DLD1 (cell line): ENCODE measurements at regions not wholly inside any gene's neighbourhood (a gene's known extent, or its start where the extent isn't known, plus 50 kb on each side); places are given as distances from the start of the nearest gene placed in this dataset.
"Not testable (repeated sequence)": the region's sequence is repeated elsewhere in the genome, so short reads cannot be mapped to it uniquely, and the experiment has no call there.

ENCODE experiments used
- in situ Hi-C: cut with HindIII; loops from 2 replicates; pipeline ENCODE4 v1.10.0; 2017; ENCODE audit warnings: low sequenced_read_pairs

DNA sequence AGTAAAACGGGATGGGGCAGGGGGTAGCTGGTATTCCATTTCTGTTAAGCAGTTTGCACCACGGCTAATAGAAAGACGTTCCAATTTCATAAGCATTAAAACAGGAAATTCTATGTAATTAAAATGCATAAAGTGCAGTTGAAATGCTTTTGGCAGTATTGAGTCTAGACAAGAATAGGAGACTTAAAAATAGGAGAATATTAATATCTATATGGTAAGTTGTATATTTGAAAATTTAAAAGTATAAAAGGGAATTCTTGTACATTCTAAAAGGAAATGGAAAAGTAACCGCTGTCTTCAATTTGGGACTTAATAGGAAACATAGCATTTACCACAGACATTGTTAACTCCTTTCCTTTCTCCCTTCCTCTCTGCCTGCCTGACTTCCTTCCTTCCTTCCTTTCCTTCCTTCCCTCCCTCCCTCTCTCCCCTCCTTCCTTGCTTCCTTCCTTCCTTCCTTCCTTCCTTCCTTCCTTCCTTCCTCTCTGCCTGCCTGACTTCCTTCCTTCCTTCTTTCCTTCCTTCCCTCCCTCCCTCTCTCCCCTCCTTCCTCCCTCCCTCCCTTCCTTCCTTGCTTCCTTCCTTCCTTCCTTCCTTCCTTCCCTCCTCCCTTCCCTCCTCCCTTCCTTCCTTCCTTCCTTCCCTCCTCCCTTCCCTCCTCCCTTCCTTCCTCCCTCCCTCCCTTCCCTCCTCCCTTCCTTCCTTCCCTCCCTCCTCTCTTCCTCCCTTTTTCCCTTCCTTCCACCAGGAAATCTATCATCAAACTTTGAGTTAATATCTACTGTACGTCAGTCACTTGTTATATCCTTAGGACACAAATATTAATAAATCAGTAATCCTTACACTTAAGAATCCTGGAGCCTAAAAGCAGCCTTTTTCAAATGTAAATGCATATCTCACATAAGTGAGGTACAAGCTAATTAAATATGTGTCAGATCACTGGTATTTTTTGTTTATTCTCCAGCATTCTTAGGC lies 1049.3 kb downstream of the GALC start:
- in situ Hi-C loops: no loop called here

DNA sequence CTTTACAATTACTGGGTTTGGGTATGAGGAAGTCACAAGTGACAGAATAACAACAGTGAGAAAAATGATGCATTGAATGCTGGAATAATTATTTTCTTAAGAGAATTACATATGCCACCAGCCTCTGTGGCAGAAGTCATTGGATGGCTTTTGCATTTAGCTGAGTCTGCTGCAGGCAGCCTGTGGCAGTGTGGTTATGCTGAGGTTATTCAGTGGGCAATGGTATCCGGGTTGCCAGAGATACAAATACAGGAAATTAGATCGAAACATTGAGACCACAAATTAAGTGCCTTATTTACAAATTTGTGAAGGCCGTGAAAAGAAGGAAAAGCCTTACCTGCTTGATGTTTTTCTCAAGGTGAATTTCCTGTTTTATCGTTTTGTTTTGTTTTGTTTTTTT lies 1050.0 kb downstream of the GALC start:
- in situ Hi-C loops: no loop called here

DNA sequence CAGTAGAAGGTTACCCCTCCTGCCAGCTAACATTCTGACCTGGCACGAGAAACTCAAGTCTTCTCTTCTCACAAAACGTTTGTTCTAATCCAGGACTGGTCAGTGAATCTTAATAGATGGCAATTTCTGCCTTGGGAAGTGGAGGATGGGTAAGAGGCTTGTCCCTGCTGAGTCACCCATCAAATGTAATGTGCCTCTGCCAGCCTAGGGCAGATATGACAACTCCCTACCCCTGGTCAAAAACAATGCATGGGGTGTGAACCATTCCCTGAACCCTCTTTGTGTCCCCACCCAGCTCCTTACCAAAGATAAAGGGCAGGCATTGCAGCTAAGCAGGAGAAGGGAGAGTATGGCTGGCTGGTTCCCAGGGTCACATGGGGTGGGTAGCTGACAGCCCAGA lies 1052.9 kb downstream of the GALC start:
- in situ Hi-C loops: no loop called here

DNA sequence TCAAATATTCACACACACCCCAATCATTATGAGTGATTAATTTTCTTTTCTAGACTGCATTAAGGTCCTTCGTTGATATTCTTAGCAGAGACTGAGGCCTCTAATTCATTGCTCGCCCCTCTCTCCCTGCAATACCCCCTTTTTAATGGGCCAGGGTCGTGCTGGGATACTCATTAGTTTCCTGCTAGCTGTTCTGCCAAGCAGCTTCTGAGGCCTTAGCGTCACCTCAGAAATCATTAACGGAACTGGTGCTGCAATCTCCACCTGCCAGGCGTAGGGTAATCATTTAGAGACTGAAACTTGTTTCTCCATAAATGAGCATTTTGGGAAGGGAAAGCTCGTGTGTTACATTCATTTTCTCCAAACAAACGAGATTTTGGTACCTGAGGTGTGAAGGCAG lies 1054.7 kb downstream of the GALC start:
- in situ Hi-C loops: no loop called here

DNA sequence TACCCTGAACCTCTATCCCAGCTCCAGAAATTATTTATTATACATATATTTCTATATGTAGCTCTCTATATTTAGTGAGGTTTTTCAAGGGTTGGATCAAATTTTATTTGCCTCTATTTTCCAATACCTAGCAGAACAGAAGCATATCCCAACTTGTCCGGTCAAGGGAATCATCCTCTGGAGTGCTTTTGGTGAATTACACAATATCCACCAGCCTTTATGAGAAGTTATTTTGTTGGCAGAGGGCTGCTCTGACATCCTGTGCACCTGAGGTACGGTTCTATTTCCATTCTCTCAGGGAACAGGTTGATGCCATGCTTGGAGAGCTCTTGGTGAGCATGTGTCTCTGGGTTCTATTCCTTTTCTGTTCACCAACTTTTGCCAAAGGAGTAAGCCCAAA lies 1056.4 kb downstream of the GALC start:
- in situ Hi-C loops: no loop called here

DNA sequence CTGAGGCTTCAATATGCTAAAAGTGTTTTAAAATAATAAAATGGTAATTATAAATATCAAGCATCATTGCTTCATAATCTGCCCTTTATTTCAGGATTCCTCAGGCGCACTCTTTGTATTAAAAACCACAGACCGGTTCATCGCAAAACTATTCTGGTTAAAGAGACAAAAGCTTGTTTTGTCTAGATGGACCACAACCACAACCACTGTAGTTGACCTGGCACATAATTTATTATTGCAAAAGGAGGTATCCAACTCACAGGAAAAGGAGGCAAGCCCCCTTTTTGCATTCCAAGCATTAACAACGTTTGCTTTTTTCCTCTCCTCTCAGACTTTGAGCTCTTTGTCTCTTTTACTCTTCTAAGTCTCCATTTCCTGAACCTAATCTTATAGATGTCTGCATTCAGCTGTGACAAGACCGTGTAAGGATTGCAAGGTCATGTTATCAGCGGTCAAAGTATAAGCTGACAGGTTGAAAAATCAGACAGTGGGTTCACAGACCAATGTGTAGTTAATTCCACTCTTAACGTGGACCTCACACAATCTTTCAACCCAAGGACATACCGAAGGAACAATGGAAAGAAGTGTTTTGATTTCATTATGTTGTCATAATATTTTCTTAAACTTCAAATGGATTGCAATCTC lies 1057.6 kb downstream of the GALC start:
- in situ Hi-C loops: no loop called here

DNA sequence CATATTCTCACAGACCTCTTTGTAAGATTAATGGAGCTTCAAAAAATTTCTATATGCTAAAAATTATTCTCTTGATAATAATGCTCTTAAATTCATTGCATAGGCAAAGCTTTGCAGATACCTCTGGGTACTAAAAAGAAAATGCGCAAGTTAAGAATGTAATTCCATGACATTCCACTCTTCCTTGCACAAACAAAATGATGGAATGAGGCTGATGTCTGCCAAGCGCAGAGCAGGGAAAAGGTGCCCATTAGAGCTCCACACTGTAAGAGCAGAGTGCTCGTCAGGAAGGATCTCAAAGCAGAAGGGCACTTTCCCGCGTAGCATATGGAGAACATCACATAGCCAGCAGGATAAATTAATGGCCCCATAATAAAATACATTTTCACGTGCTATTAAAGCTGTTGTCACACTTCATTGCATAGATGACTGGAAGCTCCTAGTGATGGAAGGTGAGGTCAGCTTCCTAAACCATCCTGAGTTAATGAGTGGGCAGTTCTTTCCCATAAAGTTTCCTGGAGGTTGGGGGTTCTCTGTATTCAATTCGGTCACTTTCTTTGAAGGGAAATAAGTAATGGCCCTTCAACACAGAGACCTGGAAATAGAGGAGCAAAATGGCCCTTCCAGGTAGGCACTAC lies 1058.9 kb downstream of the GALC start:
- in situ Hi-C loops: no loop called here

DNA sequence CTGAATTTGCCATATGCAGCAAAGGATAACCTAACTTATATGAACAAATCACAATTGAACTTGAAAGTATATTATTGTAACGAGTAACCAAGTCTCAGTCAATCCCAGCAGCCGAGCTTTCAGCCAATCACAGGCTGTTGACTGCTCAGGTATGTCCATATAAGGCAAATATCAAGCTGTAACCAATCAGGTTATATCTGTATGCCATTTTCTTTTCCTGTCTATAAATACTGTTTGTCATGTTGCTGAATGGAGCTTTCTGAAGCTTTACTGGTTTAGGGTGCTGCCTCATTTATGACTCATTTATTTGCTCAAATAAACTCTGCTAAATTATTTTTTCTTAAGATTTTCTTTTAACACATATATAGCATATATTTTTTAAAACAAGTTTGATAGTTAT lies 1059.5 kb downstream of the GALC start:
- in situ Hi-C loops: no loop called here

DNA sequence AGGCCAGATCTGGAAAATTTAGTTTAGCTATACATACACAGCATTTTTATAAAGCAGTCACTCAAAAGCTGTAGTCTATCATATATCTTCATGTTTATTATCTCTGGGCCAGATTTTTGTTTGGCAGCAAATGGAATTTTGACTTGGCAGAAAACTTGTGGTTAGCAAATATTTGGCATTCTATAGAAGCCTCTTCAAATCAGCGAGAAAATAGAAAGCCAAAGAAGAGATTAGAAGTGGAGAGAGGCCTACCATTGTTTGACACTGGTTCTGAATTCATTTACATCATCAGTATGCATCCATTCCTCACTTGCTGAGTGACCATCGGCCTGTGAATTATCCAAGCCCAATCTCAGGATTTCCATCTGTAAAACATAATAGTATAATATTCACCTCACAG lies 1077.6 kb downstream of the GALC start:
- in situ Hi-C loops: no loop called here

DNA sequence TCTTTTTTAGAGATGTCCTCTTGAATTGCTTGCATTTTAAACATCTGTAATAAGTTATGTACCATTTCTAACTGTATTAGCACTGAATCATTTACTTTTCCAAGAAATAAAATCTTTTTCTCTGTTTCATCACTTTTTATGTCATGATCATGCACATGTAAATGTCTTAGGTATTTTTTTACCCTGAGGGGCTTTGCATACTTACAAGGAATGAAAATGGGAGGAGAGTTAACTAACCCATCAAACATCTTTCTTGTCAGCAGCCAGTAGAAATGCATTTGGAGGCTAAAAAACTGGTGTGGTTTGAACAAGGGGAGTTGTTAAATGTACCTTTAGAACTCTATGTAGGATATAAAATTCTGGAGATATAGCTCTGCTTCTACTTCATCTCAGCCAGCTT lies 1080.3 kb downstream of the GALC start:
- in situ Hi-C loops: no loop called here

DNA sequence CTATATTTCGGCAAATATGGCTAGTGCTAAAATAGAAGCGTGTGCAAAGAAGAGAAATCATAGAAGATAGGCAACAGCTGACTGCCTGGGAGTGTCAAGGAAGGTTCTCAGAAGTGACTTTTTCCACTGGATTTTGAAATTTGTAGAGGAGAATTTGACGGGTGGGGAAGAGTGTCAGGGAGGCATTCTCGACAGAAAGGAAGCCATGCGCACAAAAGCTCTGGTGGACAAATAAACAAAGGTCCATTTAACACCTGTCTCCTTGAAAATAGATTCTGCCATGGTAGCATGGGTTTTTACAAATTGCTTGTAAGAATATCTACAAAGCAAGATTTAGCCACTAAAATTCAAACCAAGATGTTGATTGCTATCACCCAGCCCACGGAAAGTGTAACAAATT lies 1081.5 kb downstream of the GALC start:
- in situ Hi-C loops: no loop called here

DNA sequence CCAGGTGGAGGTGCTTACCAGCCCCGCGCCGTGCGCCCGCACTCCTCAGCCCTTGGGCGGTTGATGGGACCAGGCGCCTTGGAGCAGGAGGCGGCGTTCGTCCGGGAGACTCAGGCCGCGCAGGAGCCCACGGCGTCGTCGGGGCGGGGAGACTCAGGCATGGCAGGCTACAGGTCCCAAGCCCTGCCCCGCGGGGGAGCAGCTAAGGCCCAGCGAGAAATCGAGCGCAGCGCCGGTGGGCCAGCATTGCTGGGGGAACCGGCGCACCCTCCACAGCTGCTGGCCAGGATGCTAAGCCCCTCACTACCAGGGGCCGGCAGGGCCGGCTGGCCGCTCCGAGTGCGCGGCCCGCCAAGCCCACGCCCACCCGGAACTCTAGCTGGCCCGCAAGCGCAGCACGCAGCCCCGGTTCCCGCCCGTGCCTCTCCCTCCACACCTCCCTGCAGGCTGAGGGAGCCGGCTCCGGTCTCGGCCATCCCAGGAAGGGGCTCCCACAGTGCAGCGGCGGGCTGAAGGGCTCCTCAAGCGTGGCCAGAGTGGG lies 1087.5 kb downstream of the GALC start:
- in situ Hi-C loops: not testable (repeated sequence)

DNA sequence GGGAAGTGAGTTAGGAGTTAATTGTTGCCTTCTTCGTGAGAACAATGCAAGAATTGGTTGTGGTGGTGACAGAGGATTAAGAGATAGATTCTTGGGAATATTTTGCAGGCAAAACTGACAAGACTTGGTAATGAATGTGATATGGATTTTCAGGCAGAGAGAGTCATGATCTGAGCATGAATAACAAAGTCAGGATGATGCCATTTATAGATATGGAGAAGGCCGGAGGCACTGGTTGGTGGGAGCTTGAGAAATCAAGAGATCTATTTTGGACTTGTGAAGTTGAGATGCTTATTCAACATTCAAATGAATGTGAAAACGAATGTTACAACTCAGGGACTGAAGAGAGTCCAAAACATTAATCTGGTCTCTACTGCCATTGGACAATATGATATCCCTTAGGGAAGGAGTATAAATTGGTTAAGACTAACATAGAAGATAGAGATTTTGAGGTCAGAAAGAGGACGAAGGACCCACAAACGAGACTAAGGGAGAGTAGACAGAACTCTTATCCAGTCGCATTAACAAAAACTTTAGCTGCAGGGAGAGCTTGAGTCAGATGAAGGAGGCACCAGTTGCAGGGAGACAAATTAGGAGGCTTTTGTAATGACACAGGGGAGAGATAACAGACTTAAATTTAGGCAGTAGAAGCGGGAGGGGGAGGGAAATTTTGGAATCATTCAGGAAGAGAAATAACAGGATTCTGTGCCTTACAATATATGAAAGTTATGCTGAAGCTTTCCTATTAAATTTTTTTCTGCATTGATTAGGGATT lies 1090.6 kb downstream of the GALC start:
- in situ Hi-C loops: no loop called here

DNA sequence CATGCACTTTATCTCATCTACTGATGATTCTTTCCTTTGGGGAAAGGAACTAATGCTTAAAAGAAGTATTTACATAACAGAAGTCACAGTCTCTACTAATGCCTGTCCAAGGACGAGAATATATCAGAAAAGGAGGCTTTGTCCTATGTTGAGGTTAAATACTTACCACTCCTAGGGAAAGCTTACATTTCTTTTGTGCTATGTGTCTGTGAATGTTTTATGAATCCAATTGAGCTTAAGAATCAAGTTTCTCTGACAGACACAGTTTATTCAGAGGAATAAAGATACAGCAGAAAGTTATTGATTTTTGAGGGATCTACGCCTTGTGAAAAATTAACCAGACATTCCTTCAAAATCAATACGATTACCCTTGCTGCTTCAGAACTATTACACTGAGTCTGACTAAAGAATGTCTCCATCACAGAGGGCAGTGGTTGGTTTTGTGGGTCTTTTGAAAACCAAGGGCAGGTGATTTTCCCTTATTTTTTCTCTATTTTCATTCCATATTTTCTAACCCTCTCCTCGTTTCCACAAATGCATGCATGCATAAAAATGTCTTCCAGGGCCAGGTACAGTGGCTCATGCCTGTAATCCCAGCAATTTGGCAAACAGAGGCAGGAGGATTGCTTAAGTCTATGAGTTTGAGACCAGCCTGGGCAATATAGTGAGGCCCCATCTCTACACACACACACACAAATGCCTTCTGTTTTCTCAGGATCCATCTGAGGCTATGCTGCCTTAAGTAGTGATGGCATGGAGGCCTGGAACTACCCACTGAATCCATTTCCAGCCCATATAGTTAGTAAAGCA lies 1095.1 kb downstream of the GALC start:
- in situ Hi-C loops: no loop called here

DNA sequence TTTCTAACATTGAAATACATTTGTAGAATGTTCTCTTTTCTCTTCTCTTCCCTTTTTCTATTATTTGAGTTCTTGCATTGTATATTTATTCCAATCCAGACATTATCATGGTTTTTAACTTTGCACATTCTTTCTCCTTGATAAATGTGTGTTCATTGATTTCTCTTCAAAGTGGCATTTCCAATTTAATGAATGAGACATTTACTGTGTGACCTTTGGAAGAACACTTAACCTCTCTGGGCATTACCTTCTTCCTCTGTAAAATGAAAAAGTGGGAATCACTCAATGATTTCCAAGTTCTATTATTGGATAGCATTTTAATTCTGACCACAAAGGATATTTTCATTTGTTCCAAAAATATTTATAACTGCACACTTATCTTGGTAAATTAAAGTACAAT lies 1095.8 kb downstream of the GALC start:
- in situ Hi-C loops: no loop called here

DNA sequence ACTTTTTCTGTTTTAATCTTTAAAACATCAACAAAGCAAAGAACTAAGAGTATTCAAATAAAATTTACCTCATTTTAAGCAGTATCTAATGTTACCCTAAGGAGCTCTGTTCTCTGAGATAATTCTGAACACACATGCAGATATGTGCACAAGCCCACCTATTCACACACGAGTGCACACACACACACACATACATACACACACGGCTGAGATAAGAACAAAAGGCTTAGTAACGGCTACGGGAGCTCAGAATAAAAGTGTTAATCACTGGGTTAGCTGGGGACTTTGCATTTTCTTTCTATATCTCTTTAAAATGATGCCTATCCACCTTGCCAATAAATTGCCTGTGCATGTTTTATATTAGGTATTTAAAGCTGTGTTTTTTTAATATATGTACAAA lies 1096.3 kb downstream of the GALC start:
- in situ Hi-C loops: no loop called here

DNA sequence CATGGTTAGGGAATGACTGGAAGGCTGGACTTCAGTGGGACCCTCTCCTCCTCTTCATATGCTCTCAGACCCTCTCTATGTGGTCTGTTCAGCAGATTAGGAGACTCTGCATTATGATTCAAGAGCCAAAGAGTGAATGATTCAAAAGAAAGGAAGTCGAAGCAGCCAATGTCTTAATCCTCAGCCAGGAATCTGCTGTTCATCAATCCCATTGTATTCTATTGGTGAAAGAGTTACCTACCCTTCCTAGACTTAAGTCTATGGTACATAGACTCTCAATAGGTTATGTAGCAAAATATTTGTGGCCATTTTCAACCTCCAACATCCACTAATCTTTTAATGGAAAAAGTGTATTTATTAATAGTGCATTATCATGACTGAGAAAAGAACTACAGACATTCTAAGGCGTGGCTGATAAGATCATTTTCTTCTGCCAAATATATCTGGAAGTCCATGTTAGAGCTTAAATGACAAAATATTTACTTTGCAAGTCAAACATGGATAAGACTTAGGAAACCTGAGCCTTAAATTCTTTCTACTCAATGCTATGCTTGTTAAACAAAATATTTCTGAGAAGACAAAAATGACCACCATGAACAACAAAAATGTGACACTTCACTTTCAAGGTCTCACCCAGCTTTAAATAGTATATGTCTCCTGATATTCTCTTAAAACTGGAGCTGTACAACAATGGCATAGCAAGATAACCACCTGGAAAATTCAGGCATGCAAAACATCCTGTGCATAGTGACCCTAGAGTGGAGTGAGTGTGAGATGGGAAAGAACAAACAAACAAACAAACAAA lies 1100.6 kb downstream of the GALC start:
- in situ Hi-C loops: no loop called here

DNA sequence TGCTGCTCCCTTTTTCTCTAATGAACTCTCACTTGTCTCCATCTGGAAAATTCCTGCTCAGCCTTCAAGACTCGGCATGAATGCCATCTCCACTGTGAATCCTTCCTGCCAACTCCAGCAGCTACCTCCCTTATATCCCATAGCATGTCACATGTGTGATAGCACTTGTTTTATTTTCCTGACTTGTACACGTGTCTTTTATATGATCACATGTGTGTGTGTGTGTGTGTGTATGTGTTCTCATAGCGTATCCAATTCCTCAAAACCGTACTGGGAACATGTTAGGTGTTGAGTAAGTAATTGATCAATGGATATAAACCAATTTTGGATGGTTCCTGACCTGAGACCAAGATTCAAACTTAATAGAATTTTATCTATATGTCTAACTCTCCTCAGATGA lies 1107.7 kb downstream of the GALC start:
- in situ Hi-C loops: no loop called here

DNA sequence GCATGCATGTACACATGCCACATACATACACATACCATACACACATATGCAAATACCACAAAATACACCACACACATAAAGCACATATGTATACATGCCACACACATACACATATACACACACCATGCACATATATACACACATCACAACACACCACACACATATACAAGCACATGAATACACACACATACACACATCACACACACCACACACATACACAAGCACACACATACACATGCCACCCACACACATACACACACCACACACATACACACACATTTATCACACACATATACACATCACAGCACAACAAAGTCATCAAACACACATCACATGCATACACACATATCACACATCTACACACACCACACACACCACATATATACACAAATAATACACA lies 1108.5 kb downstream of the GALC start:
- in situ Hi-C loops: no loop called here
